AG09309 (cell line): ENCODE measurements at regions not wholly inside any gene's neighbourhood (a gene's known extent, or its start where the extent isn't known, plus 50 kb on each side); places are given as distances from the start of the nearest gene placed in this dataset.

Source experiments
- DNase-seq: peaks from one replicate; pipeline ENCODE4 v3.0.0-alpha.2; 2010; ENCODE audit warnings: low read depth
- H3K4me3 ChIP-seq: 2 replicates; pipeline ENCODE4 v1.5.1; 2011; ENCODE audit warnings: mild to moderate bottlenecking, low read depth, low read length, moderate library complexity; ENCODE audit not compliant: control insufficient read depth
- CTCF ChIP-seq: IDR thresholded peaks from 2 replicates; pipeline ENCODE4 v1.5.1; 2011; ENCODE audit warnings: mild to moderate bottlenecking, low read depth, low read length, inconsistent platforms; ENCODE audit not compliant: insufficient read depth, control insufficient read depth; ENCODE audit errors: missing control alignments

GRCh38 chr13:109281017-109281902, 505.1 kb downstream of the IRS2 start:
- DNase-seq, result no peak
- TF ChIP-seq CTCF, result no peak
- H3K4me3 ChIP-seq, result no peak overlapping the region

- no peak for DNase-seq
- no peak for TF ChIP-seq CTCF
- no peak overlapping the region for H3K4me3 ChIP-seq
These were observed 510.1 kb downstream of the IRS2 start for GRCh38 chr13:109276261-109276660.

GRCh38 chr13:109275852-109276251, 510.5 kb downstream of the IRS2 start:
- no peak for TF ChIP-seq CTCF
- DNase-seq, result no peak
- H3K4me3 ChIP-seq, result no peak overlapping the region

GRCh38 chr13:109275139-109275745, 511.1 kb downstream of the IRS2 start:
- TF ChIP-seq CTCF, result no peak
- DNase-seq, result no peak
- no peak overlapping the region for H3K4me3 ChIP-seq

GRCh38 chr13:109274188-109274821, 512.1 kb downstream of the IRS2 start:
- DNase-seq, result no peak
- H3K4me3 ChIP-seq, result no peak overlapping the region
- no peak for TF ChIP-seq CTCF

GRCh38 chr13:109273326-109273751, 513.0 kb downstream of the IRS2 start:
- TF ChIP-seq CTCF, result no peak
- no peak overlapping the region for H3K4me3 ChIP-seq
- no peak for DNase-seq
